Mucosa of descending colon (tissue), 3 donors: ENCODE measurements at regions not wholly inside any gene's neighbourhood (a gene's known extent, or its start where the extent isn't known, plus 50 kb on each side); places are given as distances from the start of the nearest gene placed in this dataset.

Experiments used
- ATAC-seq: fragments of 200-7000 bp; cut with Tn5 transposase; one replicate; pipeline ENCODE4 v1.9.1; 2020; ENCODE audit warnings: mild to moderate bottlenecking, moderate library complexity
- DNase-seq, 3 donors: peaks; one replicate each; pipeline ENCODE4 v3.0.0-alpha.2; 2020
- H3K36me3 ChIP-seq: fragments of 200-600 bp; one replicate; pipeline ENCODE4 v1.8.0; 2021; ENCODE audit warnings: low read depth, mild to moderate bottlenecking
- H3K4me1 ChIP-seq: fragments of 200-600 bp; one replicate; pipeline ENCODE4 v1.8.0; 2021; ENCODE audit warnings: low read depth, mild to moderate bottlenecking
- H3K4me3 ChIP-seq: fragments of 200-600 bp; one replicate; pipeline ENCODE4 v1.8.0; 2021; ENCODE audit warnings: mild to moderate bottlenecking
- H3K9me3 ChIP-seq: fragments of 200-600 bp; one replicate; pipeline ENCODE4 v1.8.0; 2021; ENCODE audit warnings: mild to moderate bottlenecking
- CTCF ChIP-seq: fragments of 200-600 bp; IDR thresholded peaks from one replicate; pipeline ENCODE4 v1.8.0; 2022; ENCODE audit warnings: antibody characterized with exemption, mild to moderate bottlenecking
- intact Hi-C, 2 donors: fragments of 100-400 bp; cut with DNase I in 1 of 2; cut with micrococcal nuclease in 1 of 2; formaldehyde crosslinking; loops; one replicate each; pipeline versions ENCODE4 v1.11.0 to v1.11.1; 2022; cut with DNase I, micrococcal nuclease
- donor health status: DM: no; HTN: no; CAD: no; lungs with moderate emphysema.
- donor health status: DM: no; HTN: no; CAD: no.
- donor health status: DM: no; HTN: yes; CAD: no.

DNA sequence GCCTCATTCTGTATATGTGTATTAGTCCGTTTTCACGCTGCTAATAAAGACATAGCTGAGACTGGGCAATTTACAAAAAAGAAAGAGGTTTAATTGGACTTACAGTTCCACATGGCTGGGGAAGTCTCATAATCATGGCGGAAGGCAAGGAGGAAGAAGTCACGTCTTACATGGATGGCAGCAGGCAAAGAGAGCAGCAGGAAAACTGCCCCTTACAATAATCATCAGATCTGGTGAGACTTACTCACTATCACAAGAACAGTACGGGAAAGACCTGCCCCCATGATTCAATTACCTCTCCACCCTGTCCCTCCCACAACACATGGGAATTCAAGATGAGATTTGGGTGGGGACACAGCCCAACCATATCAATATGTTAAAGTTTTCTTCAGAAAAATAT is 49.8 kb upstream of the GPBP1 start:
- no peak for TF ChIP-seq CTCF
- H3K4me1 ChIP-seq: no peaks in the 10 kb centered on the region
- peaks cover 3% of the 10 kb centered on the region for H3K9me3 ChIP-seq
- DNase-seq: no peak
- intact Hi-C loops: no loop called here
- ATAC-seq: no peak
- no peaks in the 10 kb centered on the region for H3K36me3 ChIP-seq
- no peak overlapping the region for H3K4me3 ChIP-seq
